Ishikawa (cell line): ENCODE measurements at regions not wholly inside any gene's neighbourhood (a gene's known extent, or its start where the extent isn't known, plus 50 kb on each side); places are given as distances from the start of the nearest gene placed in this dataset.

ENCODE experiments used
- CEBPB ChIP-seq: IDR thresholded peaks from 2 replicates; pipeline ENCODE4 v1.6.1; 2012
- EGR1 ChIP-seq: IDR thresholded peaks from 2 replicates; pipeline ENCODE4 v1.6.1; 2012
- EP300 ChIP-seq: IDR thresholded peaks from 2 replicates; pipeline ENCODE4 v1.6.1; 2012; ENCODE audit warnings: borderline replicate concordance
- RAD21 ChIP-seq: IDR thresholded peaks from 2 replicates; pipeline ENCODE4 v1.6.1; 2012; ENCODE audit warnings: low read depth
- YY1 ChIP-seq: IDR thresholded peaks from 2 replicates; pipeline ENCODE4 v1.6.1; 2012; ENCODE audit warnings: low read depth
- ZBTB7A ChIP-seq: IDR thresholded peaks from 2 replicates; pipeline ENCODE4 v1.6.1; 2012; ENCODE audit warnings: low read depth
- TF ChIP-seq, protein P1 (sequence below): IDR thresholded peaks from 2 replicates; pipeline ENCODE4 v1.6.1; 2012; ENCODE audit warnings: low read depth, mild to moderate bottlenecking

DNA sequence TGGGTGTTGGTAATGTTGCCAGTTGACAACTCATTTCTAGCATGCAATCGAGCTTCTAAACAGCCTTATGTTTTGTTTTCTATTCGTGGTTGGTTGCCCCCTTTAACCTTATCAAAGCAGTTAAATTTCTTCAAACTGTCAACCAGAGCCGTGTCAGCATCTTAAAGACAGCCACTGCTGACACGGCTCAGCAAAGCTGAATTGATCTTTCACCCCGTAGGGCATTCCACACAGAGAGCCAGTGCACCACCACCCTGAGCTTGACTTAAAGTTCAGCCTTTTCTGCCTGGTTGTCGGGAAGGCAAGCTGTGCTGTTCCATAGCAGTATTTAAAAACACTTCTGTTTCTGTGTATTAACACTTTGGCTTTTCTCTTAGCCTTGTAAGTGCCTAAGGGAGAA, 355.0 kb upstream of the CHST9 start:
- TF ChIP-seq ZBTB7A (no peak), EP300 (no peak), RAD21 (no peak), YY1 (no peak), CEBPB (no peak), EGR1 (no peak)
- TF ChIP-seq, protein P1, sequence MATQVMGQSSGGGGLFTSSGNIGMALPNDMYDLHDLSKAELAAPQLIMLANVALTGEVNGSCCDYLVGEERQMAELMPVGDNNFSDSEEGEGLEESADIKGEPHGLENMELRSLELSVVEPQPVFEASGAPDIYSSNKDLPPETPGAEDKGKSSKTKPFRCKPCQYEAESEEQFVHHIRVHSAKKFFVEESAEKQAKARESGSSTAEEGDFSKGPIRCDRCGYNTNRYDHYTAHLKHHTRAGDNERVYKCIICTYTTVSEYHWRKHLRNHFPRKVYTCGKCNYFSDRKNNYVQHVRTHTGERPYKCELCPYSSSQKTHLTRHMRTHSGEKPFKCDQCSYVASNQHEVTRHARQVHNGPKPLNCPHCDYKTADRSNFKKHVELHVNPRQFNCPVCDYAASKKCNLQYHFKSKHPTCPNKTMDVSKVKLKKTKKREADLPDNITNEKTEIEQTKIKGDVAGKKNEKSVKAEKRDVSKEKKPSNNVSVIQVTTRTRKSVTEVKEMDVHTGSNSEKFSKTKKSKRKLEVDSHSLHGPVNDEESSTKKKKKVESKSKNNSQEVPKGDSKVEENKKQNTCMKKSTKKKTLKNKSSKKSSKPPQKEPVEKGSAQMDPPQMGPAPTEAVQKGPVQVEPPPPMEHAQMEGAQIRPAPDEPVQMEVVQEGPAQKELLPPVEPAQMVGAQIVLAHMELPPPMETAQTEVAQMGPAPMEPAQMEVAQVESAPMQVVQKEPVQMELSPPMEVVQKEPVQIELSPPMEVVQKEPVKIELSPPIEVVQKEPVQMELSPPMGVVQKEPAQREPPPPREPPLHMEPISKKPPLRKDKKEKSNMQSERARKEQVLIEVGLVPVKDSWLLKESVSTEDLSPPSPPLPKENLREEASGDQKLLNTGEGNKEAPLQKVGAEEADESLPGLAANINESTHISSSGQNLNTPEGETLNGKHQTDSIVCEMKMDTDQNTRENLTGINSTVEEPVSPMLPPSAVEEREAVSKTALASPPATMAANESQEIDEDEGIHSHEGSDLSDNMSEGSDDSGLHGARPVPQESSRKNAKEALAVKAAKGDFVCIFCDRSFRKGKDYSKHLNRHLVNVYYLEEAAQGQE: no peak
